Gastrocnemius medialis (tissue), 4 donors: ENCODE measurements at regions not wholly inside any gene's neighbourhood (a gene's known extent, or its start where the extent isn't known, plus 50 kb on each side); places are given as distances from the start of the nearest gene placed in this dataset.

ENCODE experiments used
- POLR2A ChIP-seq, 2 donors: fragments of 450-650 bp; IDR thresholded peaks; one replicate each; pipeline ENCODE4 v1.6.1; 2017; ENCODE audit warnings: antibody characterized with exemption in 2 of 2, mild to moderate bottlenecking in 2 of 2, moderate library complexity in 2 of 2
- TF ChIP-seq, protein P1 (sequence below), 5 experiments: fragments of 450-650 bp in 3 of 5; fragments of 200-600 bp in 2 of 5; sonication (generic) in 2 of 5; IDR thresholded peaks in 4 of 5; conservative IDR thresholded peaks in 1 of 5; 1 replicate in 4 of 5; 2 replicates in 1 of 5; pipeline ENCODE4 v1.5.1; 2016 to 2019; ENCODE audit warnings: antibody characterized with exemption in 5 of 5, mild to moderate bottlenecking in 3 of 5, moderate library complexity in 3 of 5

- TF ChIP-seq POLR2A (IDR thresholded peaks at IDR 0.05) = no peak
- TF ChIP-seq, protein P1, sequence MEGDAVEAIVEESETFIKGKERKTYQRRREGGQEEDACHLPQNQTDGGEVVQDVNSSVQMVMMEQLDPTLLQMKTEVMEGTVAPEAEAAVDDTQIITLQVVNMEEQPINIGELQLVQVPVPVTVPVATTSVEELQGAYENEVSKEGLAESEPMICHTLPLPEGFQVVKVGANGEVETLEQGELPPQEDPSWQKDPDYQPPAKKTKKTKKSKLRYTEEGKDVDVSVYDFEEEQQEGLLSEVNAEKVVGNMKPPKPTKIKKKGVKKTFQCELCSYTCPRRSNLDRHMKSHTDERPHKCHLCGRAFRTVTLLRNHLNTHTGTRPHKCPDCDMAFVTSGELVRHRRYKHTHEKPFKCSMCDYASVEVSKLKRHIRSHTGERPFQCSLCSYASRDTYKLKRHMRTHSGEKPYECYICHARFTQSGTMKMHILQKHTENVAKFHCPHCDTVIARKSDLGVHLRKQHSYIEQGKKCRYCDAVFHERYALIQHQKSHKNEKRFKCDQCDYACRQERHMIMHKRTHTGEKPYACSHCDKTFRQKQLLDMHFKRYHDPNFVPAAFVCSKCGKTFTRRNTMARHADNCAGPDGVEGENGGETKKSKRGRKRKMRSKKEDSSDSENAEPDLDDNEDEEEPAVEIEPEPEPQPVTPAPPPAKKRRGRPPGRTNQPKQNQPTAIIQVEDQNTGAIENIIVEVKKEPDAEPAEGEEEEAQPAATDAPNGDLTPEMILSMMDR (IDR thresholded peaks at IDR 0.05 in 4 of 5, conservative IDR thresholded peaks at IDR 0.05 in 1 of 5) = no peak
Observed at GRCh38 chr5:74446725-74447241, 193.7 kb downstream of the ENC1 start.
